ENCODE measurements at regions not wholly inside any gene's neighbourhood (a gene's known extent, or its start where the extent isn't known, plus 50 kb on each side); places are given as distances from the start of the nearest gene placed in this dataset.

DNA sequence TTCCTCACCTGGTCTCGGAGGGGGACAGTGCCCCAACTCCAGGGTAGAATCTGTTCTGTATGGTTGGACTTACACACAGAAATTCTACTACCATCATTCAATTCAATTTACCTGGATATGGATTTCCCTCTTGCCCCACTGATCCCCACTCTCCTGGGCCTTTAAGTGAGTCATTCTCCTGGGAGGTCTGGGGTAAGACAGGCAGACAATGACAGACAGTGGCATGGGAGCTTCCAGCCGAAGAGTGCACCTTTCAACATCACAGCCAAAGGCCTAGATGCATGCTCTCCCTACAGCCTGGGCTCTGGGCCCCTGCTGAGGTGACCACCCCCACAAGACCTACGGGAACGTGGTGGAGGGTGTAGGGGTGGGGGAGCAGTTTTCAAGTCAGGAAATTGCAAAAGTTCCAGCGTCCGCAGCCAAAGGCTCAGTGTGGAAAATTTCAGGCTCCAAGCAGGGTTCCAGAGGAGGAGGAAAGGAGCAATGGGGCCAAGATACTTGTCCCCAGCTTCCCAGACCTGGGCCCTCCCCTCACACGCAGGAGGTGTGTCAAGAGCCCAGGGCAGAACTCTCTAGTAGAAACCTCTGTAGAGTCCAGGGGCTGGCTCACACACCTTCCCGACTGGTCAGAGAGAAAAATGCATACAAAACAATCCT, 296.4 kb downstream of the CYP26B1 start (continued):
- TF ChIP-seq EZH2phosphoT487 (IDR thresholded peaks at IDR 0.05; ENCODE audit: borderline replicate concordance, low read depth): no peak
- TF ChIP-seq FOSL2 (IDR thresholded peaks at IDR 0.05; ENCODE audit: borderline replicate concordance, low read depth): no peak
- TF ChIP-seq RFX5 (IDR thresholded peaks at IDR 0.05; ENCODE audit: low read length): no peak
- TF ChIP-seq NFIC (IDR thresholded peaks at IDR 0.05; ENCODE audit: borderline replicate concordance): no peak
- no peak for TF ChIP-seq EP300 (IDR thresholded peaks at IDR 0.05; ENCODE audit: borderline replicate concordance in 1 of 2, low read depth in 1 of 2, low read length in 1 of 2)
- TF ChIP-seq ELF1 (IDR thresholded peaks at IDR 0.05): no peak
- TF ChIP-seq MXI1 (IDR thresholded peaks at IDR 0.05; ENCODE audit: low read depth, low read length): no peak
- TF ChIP-seq TEAD4 (IDR thresholded peaks at IDR 0.05; ENCODE audit: borderline replicate concordance, insufficient read depth): no peak

DNA sequence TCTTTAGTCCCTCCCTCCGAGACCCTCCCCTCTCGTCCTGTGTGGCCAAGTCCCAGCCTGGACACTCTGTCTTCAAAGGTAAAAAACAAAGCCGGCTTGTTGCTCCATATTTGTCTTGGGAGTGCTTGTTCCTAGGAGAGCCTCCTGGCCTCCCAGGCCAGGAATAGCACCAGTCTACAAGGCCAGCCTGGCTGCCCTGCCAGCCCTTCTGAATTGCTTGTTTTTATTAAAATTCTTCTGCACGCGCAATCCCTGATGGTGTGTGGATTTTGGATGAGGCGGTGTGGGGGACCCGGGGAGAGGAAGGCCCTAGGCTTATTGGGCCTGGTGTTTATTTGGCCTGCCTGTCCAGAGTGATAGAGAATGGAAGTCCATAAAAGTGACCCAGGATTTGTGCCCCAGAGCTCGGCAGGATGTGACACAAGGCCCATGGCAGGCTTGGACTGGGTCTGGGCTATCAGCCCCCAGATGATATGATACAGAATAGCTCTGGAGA, 297.3 kb downstream of the CYP26B1 start:
- no peaks in the 10 kb centered on the region for H4K20me1 ChIP-seq (ENCODE audit: insufficient read depth)
- H2AFZ ChIP-seq (ENCODE audit: low read depth): no peak overlapping the region
- H3K4me3 ChIP-seq (ENCODE audit: low read depth in 2 of 2, low read length in 1 of 2): no peak overlapping the region
- peak; percentile 60 for DNase-seq
- H3K4me1 ChIP-seq (ENCODE audit: control insufficient read depth in 1 of 2, insufficient read depth in 2 of 2, low read depth in 1 of 2, low read length in 1 of 2): peaks cover 0 to 18% of the 10 kb centered on the region in 2 experiments; a peak in 1 of 4 replicates
- no peaks in the 10 kb centered on the region for H3K9me2 ChIP-seq
- TF ChIP-seq RAD21 (IDR thresholded peaks at IDR 0.05; ENCODE audit: low read length) (no peak), NRF1 (IDR thresholded peaks at IDR 0.05; ENCODE audit: low read depth, low read length) (no peak), TAF1 (IDR thresholded peaks at IDR 0.05; ENCODE audit: borderline replicate concordance, low read depth, low read length) (no peak), RCOR1 (IDR thresholded peaks at IDR 0.05; ENCODE audit: low read length) (no peak), GABPA (IDR thresholded peaks at IDR 0.05; ENCODE audit: low read depth) (no peak), FOSL2 (IDR thresholded peaks at IDR 0.05; ENCODE audit: borderline replicate concordance, low read depth) (no peak), MXI1 (IDR thresholded peaks at IDR 0.05; ENCODE audit: low read depth, low read length) (no peak), TEAD4 (IDR thresholded peaks at IDR 0.05; ENCODE audit: borderline replicate concordance, insufficient read depth) (no peak), ELF1 (IDR thresholded peaks at IDR 0.05) (no peak), POLR2AphosphoS5 (IDR thresholded peaks at IDR 0.05; ENCODE audit: low read depth, low read length) (no peak), RXRA (IDR thresholded peaks at IDR 0.05; ENCODE audit: borderline replicate concordance, low read depth) (no peak), CHD2 (IDR thresholded peaks at IDR 0.05; ENCODE audit: low read length, partially characterized antibody) (no peak), TCF12 (IDR thresholded peaks at IDR 0.05) (no peak)
- TF ChIP-seq, protein P1, sequence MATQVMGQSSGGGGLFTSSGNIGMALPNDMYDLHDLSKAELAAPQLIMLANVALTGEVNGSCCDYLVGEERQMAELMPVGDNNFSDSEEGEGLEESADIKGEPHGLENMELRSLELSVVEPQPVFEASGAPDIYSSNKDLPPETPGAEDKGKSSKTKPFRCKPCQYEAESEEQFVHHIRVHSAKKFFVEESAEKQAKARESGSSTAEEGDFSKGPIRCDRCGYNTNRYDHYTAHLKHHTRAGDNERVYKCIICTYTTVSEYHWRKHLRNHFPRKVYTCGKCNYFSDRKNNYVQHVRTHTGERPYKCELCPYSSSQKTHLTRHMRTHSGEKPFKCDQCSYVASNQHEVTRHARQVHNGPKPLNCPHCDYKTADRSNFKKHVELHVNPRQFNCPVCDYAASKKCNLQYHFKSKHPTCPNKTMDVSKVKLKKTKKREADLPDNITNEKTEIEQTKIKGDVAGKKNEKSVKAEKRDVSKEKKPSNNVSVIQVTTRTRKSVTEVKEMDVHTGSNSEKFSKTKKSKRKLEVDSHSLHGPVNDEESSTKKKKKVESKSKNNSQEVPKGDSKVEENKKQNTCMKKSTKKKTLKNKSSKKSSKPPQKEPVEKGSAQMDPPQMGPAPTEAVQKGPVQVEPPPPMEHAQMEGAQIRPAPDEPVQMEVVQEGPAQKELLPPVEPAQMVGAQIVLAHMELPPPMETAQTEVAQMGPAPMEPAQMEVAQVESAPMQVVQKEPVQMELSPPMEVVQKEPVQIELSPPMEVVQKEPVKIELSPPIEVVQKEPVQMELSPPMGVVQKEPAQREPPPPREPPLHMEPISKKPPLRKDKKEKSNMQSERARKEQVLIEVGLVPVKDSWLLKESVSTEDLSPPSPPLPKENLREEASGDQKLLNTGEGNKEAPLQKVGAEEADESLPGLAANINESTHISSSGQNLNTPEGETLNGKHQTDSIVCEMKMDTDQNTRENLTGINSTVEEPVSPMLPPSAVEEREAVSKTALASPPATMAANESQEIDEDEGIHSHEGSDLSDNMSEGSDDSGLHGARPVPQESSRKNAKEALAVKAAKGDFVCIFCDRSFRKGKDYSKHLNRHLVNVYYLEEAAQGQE (IDR thresholded peaks at IDR 0.05; ENCODE audit: low read depth, low read length): no peak
- TF ChIP-seq, protein P2, sequence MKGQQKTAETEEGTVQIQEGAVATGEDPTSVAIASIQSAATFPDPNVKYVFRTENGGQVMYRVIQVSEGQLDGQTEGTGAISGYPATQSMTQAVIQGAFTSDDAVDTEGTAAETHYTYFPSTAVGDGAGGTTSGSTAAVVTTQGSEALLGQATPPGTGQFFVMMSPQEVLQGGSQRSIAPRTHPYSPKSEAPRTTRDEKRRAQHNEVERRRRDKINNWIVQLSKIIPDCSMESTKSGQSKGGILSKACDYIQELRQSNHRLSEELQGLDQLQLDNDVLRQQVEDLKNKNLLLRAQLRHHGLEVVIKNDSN (IDR thresholded peaks at IDR 0.05; ENCODE audit: borderline replicate concordance, low read depth): no peak
- H3K27me3 ChIP-seq (ENCODE audit: insufficient read depth): no peaks in the 10 kb centered on the region
- WGBS (ENCODE audit: low lambda C conversion rate): 71% methylated on average over 7 of the region's 8 CpGs
- ChIA-PET CTCF (interaction anchor here (0.7 to 1.5 kb wide), 4 partner anchors 21 to 300 kb away, joined by 3 read pairs; no protein-coding TSS in a partner anchor), POLR2A (no interaction called here)
- no peaks in the 10 kb centered on the region for H3K9me3 ChIP-seq
- no peak overlapping the region for H3K9ac ChIP-seq
- no peaks in the 10 kb centered on the region for H3F3A ChIP-seq (replicated peaks; ENCODE audit: insufficient read depth)
- no peaks in the 10 kb centered on the region for H3K36me3 ChIP-seq (replicated peaks in 1 of 2; ENCODE audit: control insufficient read depth in 1 of 2, insufficient read depth in 2 of 2, low read length in 1 of 2)
- H3K27ac ChIP-seq (ENCODE audit: low read depth in 2 of 2, low read length in 1 of 2): no peak overlapping the region
- H3K4me2 ChIP-seq: no peak overlapping the region
- H3K79me2 ChIP-seq (ENCODE audit: insufficient read depth): no peaks in the 10 kb centered on the region

Data from SK-N-SH (cell line).